Pons (tissue), 1 donor: ENCODE measurements at regions not wholly inside any gene's neighbourhood (a gene's known extent, or its start where the extent isn't known, plus 50 kb on each side); places are given as distances from the start of the nearest gene placed in this dataset.
"Not testable (repeated sequence)": the region's sequence is repeated elsewhere in the genome, so short reads cannot be mapped to it uniquely, and the experiment has no call there.

Experiments used
- DNase-seq: peaks from one replicate; pipeline ENCODE4 v3.0.0-alpha.2; 2016; ENCODE audit warnings: low spot score

GRCh38 chr9:31229976-31230375 is 1154.5 kb upstream of the ACO1 start:
- DNase-seq, result not testable (repeated sequence)

DNA sequence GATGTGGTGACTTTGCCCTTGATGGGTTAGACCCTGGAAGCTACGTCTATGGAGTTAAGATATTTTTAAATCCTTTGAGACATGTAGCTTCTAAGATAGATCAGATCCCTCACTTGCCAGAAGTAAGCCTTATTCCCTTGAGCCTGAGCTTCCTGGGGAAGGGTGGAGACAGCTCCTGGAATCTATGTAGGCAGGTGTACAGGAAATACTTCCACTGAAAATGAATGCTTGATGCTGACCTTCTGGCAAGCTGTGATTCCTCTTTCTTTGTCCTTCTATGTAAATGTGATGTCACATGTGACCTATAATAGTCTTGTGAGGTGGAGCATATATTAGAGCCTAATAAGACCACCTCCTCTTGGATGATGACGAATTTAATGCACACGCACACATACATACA is 1152.0 kb upstream of the ACO1 start:
- DNase-seq, result no peak

DNA sequence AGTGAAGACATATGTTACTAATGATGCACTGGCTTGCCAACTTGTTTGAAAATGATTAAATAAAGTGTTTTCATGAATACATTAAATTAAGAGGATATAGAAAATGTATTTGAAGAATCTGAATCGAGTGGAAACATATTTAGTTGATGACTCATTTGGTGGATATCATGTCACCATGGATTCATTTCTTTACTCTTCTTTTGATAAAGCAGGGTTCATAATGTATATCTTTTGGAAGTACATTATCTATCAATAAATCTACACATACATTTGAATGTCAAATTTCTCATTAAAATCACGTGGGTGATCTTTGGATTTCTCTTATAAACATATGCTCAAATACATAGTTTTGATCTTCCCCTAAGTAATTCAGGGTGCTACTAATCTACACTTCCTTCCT is 1148.1 kb upstream of the ACO1 start:
- DNase-seq, result no peak

- no peak for DNase-seq
These were observed 1141.1 kb upstream of the ACO1 start for GRCh38 chr9:31243386-31243785.

DNA sequence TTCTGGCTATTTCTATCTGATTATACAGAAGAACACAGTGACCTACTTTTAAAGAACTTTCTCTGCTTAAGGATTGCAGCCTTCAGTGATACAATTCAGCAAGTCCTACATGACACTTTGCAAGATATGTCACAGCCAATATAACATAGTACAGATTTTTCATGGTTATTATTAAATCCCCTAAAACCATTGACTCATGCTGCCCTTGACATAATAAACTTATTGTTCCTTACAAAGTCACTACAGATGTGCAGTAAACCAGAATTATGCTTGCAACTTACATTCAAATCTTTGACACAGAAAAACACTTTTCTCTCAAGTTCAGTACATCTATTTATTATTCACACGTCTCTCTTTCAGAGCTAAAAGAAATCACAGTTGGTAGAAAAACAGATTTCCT is 1136.3 kb upstream of the ACO1 start:
- no peak for DNase-seq

DNA sequence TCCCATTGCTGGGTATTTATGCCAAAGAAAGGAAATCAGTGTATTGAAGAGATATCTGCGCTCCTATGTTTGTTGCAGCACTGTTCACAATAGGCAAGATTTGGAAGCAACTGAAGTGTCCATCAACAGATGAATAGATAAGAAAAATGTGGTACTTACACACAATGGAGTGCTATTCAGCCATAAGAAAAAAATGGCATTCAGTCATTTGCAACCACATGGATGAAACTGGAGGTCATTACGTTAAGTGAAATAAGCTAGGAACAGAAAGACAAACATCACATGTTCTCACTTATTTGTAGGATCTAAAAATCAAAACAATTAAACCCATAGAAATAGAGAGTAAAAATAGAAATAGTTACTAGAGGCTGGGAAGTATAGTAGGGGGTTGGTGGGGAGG is 1133.1 kb upstream of the ACO1 start:
- DNase-seq, result no peak

GRCh38 chr9:31253800-31254762 is 1130.4 kb upstream of the ACO1 start:
- DNase-seq, result no peak

DNA sequence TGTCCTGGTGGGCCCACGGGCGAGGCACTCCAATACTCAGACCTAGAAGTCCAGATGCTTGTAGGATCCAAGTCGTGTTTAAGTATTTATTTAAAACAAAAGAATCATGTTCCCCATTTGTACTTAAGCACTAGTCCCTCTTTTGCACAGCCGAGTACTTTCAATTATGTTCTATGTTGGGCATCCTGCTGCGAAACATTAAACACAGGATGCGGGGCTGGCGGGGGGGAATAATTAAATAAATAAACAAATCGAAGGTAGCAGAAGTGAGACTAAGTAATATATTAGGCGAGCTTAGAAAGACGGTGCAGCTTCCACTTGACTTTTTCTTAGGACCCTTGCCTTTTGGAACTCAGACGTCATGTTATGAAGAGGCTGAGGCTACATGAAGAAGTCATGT is 1129.2 kb upstream of the ACO1 start:
- DNase-seq, result no peak

DNA sequence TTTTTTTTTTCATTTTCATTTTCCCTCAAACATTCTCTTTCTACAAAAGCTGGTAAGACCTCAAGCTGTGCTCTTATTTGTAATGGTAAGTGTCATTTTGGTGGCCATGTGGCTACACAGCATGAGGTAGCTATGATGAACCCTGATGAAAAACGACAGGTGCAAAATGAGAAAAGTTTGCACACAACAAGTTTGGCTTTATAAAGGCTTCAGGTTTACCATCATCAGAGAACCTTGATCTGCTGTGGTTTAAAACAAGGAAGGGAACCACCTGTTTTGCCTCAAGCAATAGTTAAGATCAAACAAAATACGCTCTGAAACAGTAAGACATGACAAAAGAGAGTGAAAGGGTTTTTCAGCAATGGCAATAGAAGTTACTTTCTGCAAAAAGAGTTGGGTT is 1124.6 kb upstream of the ACO1 start:
- DNase-seq, result no peak

DNA sequence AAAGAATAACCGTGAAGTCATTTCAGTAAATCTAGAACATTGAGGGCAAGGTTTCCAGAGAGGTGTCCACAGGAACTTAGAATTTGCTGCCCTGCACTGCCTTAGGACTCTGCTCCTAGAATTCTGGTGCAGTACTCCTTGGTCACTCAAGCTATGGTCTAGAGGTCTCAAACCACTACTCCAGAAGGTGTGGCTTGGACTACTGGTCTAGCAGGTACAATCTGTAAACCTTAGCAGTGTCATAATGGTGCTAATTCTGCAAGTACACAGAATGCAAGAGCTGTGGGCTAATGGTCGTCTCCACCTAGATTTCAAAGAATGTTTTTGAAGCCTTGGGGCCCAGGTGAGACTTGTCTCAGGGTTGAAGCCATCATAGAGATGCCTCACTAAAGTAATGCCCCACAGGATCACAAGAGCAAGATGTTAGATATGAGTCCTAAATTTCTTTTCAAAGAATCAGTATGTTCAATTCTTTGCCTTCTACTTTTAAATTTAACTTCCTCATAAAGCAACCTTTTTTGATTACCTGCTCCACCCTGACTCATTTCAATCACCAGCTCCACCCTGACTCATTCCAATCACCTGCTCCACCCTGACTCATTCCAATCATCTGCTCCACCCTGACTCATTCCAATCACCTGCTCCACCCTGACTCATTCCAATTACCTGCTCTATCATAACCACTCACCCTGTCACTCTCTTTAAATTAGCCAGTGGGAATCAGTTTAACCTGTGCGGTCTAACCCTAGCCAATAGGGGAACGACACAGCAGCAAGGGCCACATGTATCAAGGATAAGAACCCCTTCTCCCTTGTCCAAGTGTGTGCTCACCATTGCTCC is 1111.8 kb upstream of the ACO1 start:
- no peak for DNase-seq

DNA sequence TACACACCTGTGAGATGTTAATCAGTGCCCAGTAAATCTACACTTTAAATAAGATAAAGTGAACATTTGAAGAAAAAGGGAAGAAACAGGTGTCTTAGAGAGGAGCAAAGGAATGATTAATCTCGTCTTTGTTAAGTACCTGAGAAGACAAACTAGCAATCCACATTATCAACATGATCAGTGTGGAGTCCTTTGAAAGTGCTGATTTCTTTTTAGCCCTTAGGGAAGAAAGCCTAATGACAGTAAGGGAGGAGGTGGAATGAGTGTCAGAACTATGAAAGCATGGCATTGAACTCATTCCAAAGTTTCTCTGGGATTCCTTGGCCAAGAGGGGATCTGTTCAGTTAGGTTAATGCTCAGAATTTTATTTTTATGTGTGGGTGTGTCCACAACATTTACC is 1109.0 kb upstream of the ACO1 start:
- no peak for DNase-seq

DNA sequence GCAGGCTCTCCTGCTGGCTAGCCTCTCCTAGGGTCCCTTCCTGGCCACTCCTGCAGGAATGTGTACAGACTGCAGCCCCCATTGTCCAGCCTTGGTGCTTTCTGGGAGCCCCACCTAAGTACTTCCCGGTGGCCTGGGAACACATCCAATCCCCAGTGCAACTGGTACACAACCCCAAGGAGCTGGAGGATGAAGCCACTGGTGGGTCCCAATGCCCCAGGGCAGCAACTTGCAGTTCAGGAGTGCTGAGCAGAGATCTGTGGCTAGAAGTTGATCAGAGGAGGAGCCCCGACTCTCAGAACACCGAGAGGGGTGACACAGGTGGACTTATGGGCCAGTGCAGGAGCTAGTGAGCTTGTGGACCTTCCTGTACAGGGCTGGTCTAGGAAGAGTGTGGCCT is 1093.7 kb upstream of the ACO1 start:
- no peak for DNase-seq

DNA sequence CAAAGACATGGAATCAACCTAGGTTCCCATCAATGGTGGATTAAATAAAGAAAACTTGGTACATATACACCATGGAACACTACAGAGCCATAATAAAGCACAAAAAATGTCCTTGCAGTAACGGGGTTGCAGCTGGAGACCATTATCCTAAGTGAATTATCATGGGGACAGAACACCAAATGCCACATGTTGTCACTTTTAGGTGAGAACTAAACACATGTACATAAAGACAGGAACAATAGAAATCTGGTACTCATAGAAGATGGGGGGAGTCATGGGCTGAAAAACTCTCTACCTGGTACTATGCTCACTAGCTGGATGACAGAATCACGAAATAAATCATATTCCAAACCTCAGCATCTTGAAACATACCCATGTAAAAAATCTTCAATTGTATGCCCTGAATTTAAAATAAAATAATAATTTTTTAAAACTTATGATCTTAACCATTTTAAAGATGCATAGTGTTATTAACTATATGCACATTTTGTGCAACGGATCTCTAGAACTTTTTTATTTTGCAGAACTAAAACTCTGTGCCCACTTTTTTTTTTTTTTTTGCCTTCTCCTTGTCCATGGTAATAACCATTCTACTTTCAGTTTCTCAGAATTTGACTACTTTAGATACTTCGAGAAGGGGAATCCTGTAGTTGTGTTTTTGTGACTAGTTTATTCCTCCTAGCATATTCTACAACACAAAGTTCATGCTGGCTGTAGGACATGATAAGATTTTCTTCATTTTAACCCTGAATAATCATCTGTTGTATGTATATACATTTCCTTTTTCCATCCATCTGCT is 1081.6 kb upstream of the ACO1 start:
- no peak for DNase-seq

GRCh38 chr9:31304576-31304975 is 1079.9 kb upstream of the ACO1 start:
- no peak for DNase-seq

- DNase-seq, result no peak
These were observed 1070.2 kb upstream of the ACO1 start for GRCh38 chr9:31314241-31314640.

GRCh38 chr9:31320494-31320893 is 1063.9 kb upstream of the ACO1 start:
- DNase-seq, result no peak

GRCh38 chr9:31321256-31321655 is 1063.2 kb upstream of the ACO1 start:
- DNase-seq, result no peak

DNA sequence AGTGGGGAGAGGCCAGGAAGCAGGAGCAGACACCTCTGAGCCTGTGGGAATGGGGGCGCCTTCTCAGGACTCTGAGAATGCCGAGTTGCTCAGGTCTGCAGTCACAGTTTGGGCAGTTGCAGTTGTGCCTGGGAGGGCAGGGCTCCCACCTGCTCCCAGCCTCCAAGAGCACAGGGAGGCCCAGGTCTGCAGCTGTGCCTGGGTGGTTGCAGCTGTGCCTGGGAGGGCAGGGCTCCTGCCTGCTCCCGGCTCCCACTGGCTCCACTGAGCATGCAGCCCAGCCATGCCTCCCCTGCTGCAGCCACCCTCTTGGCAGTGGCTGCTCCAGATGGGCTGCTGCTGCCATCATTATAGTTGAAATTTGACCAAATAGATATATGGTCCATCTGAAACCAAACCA is 1062.8 kb upstream of the ACO1 start:
- DNase-seq, result no peak

- no peak for DNase-seq
These were observed 1060.6 kb upstream of the ACO1 start for GRCh38 chr9:31323726-31324444.

DNA sequence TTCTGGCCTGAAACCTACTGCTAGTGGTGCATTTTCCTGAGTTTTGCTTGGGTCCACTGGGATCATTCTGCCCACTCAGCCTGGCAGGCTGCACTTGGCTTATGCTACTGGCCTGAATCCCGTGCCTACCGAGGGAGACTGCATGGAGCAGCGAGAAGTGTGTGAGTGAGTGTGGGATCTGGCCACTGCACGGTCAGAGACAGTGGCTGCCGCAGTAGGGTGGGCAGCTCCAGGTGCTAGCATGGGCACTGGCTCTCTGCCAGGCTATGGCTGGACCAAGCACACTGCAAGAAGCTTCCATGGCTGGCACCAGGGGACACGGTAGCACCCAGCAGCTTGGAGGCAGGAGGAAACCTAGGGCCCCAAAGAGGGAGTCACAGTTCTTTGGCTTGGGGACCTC is 1058.7 kb upstream of the ACO1 start:
- no peak for DNase-seq

DNA sequence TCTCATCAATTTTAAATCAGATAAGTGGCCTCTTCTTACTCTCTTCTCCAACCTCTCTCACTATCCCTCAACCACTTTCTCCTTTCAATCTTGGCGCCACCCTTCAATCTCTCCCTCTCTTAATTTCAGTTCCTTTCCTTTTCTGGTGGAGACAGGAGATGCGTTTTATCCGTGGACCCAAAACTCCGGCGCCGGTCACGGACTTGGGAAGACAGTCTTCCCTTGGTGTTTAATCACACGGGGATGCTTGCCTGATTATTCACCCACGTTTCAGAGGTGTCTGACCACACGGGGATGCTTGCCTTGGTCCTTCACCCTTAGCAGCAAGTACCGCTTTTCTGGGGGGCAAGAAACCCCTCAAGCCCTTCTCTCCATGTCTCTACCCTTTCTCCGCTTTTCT is 1057.6 kb upstream of the ACO1 start:
- not testable (repeated sequence) for DNase-seq
